ENCODE measurements at regions not wholly inside any gene's neighbourhood (a gene's known extent, or its start where the extent isn't known, plus 50 kb on each side); places are given as distances from the start of the nearest gene placed in this dataset.

DNA sequence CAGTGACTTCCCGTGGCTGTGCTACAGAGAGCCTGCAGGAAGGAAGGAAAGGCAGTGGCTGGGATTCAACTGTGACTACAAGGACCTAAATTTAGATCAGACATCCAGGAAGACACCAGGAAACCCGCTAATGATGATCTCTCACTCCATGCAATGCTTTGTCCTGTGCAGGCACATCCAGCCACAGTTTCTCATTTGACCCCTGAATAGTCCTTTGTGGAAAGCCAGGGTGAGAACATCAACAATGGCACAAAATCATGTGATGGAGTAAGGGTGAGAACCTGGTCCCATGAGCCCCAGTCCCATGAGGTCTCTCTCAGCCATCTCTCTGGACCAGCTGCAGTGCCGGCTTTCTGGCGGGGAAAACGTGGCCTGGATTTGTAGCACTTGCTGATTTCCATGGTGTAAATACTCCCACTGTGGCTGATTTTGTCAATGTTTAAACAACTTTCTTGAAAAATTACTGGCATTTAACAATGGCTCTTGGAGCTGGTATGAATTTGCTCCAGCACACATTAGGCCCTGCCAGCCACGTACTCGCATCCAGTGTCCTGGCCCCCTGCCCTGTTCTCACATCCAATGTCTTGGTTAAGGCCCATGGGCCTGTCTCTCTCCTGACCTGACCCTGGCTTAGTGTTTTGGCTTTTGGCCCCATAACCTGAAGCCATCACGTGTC, 159.0 kb upstream of the HAAO start:
- in situ Hi-C loops (cut with MboI; ENCODE audit: low pct_ligation_motif_present in 1 of 4, low pct_unique_long_range_greater_than_20kb in 1 of 4, low sequenced_read_pairs in 3 of 4): loop anchor here in 3 of 4 donors (10.0 to 25.0 kb wide), 3 partner anchors 283 to 536 kb away; no protein-coding TSS in a partner anchor
- intact Hi-C loops (cut with DNase I; ENCODE audit: low total_unique reads): no loop called here
- WGBS, 2 donors (ENCODE audit: low coverage in 1 of 2): 33 to 79% methylated on average over 1 to 8 of the region's 8 CpGs
- TF ChIP-seq POLR2A (IDR thresholded peaks at IDR 0.05) (no peak), POLR2AphosphoS5 (IDR thresholded peaks at IDR 0.05) (no peak), EP300 (IDR thresholded peaks at IDR 0.05; ENCODE audit: low read depth) (no peak)
- TF ChIP-seq, protein P1, sequence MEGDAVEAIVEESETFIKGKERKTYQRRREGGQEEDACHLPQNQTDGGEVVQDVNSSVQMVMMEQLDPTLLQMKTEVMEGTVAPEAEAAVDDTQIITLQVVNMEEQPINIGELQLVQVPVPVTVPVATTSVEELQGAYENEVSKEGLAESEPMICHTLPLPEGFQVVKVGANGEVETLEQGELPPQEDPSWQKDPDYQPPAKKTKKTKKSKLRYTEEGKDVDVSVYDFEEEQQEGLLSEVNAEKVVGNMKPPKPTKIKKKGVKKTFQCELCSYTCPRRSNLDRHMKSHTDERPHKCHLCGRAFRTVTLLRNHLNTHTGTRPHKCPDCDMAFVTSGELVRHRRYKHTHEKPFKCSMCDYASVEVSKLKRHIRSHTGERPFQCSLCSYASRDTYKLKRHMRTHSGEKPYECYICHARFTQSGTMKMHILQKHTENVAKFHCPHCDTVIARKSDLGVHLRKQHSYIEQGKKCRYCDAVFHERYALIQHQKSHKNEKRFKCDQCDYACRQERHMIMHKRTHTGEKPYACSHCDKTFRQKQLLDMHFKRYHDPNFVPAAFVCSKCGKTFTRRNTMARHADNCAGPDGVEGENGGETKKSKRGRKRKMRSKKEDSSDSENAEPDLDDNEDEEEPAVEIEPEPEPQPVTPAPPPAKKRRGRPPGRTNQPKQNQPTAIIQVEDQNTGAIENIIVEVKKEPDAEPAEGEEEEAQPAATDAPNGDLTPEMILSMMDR (IDR thresholded peaks at IDR 0.05): no peak
- peaks cover 5 to 28% (median 19%) of the 10 kb centered on the region in 4 donors for H3K4me1 ChIP-seq
- peak overlapping the region in 2 of 4 donors; percentile 4 to 14 for H3K27ac ChIP-seq
- no peaks in the 10 kb centered on the region for H3K27me3 ChIP-seq
- H3K36me3 ChIP-seq: no peaks in the 10 kb centered on the region
- no peaks in the 10 kb centered on the region for H3K9me3 ChIP-seq
- DNase-seq: no peak
- no peak overlapping the region for H3K4me3 ChIP-seq

DNA sequence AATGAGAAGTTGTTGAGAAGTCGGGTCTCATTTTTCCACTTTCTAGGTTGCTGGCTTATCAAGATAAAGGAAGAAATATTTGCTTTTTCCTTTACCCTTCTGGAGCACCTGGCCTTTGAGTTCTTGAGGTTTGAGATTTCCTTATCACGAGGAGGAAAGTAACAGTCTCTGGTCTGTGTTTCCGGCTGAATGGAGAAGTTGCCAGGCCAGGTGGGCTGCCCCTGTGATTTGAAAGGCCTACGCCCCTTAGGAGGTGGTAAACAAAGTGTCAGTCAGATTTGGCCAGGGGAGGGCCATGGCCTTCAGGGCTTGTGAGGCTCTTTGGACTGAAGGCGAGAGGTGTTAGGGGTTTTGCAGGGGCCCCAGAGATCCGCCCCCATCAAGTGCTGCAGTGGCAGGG, 156.7 kb upstream of the HAAO start:
- in situ Hi-C loops (cut with MboI; ENCODE audit: low pct_ligation_motif_present in 1 of 4, low pct_unique_long_range_greater_than_20kb in 1 of 4, low sequenced_read_pairs in 3 of 4): loop anchor here in 3 of 4 donors (10.0 to 25.0 kb wide), 2 partner anchors 112 to 536 kb away; no protein-coding TSS in a partner anchor
- intact Hi-C loops (cut with DNase I; ENCODE audit: low total_unique reads): loop anchor here (5.0 to 10.0 kb wide), 3 partner anchors 122 to 588 kb away; no protein-coding TSS in a partner anchor
- Histone ChIP-seq H3K4me3 (no peak overlapping the region), H3K4me1 (peaks cover 2 to 23% (median 15%) of the 10 kb centered on the region in 4 donors), H3K27ac (no peak overlapping the region), H3K36me3 (no peaks in the 10 kb centered on the region), H3K27me3 (no peaks in the 10 kb centered on the region), H3K9me3 (no peaks in the 10 kb centered on the region)
- WGBS, 2 donors (ENCODE audit: low coverage in 1 of 2): 57 to 66% methylated on average over 1 to 6 of the region's 6 CpGs
- no peak for TF ChIP-seq POLR2AphosphoS5 (IDR thresholded peaks at IDR 0.05)
- TF ChIP-seq EP300 (IDR thresholded peaks at IDR 0.05; ENCODE audit: low read depth): no peak
- no peak for TF ChIP-seq POLR2A (IDR thresholded peaks at IDR 0.05)
- TF ChIP-seq, protein P1 (IDR thresholded peaks at IDR 0.05): no peak
- no peak for DNase-seq

DNA sequence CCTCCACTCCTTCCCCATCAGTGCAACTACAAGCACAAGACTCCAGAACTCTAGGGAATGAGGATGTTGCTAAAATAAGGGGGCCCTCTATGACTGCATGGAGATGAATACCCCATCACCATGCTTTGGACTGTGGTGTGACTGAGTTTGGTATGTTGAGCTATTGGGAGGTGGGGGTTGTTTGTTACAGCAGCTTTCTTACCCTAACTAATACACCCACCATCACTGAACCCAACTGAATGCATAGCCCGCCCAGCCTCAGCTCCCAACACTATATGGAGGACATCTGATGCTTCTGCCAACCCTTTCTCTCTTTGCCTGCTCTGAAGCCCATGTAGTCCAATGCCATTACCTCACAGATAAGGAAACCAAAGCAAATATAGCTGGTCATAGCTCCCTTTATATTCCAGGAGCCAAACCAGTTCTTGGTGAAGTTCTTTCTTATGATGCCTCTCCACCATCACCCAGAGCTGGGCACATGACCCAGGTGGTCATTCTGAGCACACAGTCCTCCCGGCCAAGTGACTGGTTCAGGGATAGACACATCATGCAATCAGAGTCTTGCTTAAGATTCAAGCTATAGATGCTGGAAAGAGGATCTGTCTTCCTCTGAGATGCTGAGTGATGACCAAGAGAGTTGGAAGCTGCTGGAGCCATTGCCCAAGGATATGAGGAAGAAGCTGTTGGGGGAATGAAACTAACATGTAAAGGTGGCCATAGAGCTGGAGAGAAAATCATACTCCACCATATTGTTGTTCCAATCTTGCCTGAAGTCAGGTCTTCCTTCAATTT, 155.6 kb upstream of the HAAO start:
- no peaks in the 10 kb centered on the region for H3K9me3 ChIP-seq
- intact Hi-C loops (cut with DNase I; ENCODE audit: low total_unique reads) (loop anchor here (5.0 to 10.0 kb wide), 3 partner anchors 121 to 589 kb away; no protein-coding TSS in a partner anchor), in situ Hi-C loops (cut with MboI; ENCODE audit: low pct_ligation_motif_present in 1 of 4, low pct_unique_long_range_greater_than_20kb in 1 of 4, low sequenced_read_pairs in 3 of 4) (loop anchor here in 3 of 4 donors (10.0 to 25.0 kb wide), 2 partner anchors 111 to 537 kb away; no protein-coding TSS in a partner anchor)
- 91 to 100% methylated on average over 1 to 2 of the region's 2 CpGs for WGBS, 2 donors (ENCODE audit: low coverage in 1 of 2)
- no peak for TF ChIP-seq EP300 (IDR thresholded peaks at IDR 0.05; ENCODE audit: low read depth)
- TF ChIP-seq, protein P1 (IDR thresholded peaks at IDR 0.05): no peak
- no peak for TF ChIP-seq POLR2AphosphoS5 (IDR thresholded peaks at IDR 0.05)
- no peak for TF ChIP-seq POLR2A (IDR thresholded peaks at IDR 0.05)
- no peaks in the 10 kb centered on the region for H3K27me3 ChIP-seq
- H3K4me3 ChIP-seq: no peak overlapping the region
- peaks cover 0 to 11% (median 8%) of the 10 kb centered on the region in 4 donors for H3K4me1 ChIP-seq
- DNase-seq: no peak
- no peaks in the 10 kb centered on the region for H3K36me3 ChIP-seq
- H3K27ac ChIP-seq: no peak overlapping the region

All from transverse colon (tissue), 4 donors.